Liver (tissue), 9 donors: ENCODE measurements at regions not wholly inside any gene's neighbourhood (a gene's known extent, or its start where the extent isn't known, plus 50 kb on each side); places are given as distances from the start of the nearest gene placed in this dataset. TPM values are rescaled to one million over a fixed set of nuclear protein-coding genes. Genes with fewer than 3 reads are reported as not detected.

ENCODE experiments used
- DNase-seq: peaks from one replicate; pipeline ENCODE4 v3.0.0-alpha.2; 2017; ENCODE audit warnings: low spot score
- H3K27ac ChIP-seq, 2 donors: one replicate each; pipeline ENCODE4 v1.7.0; 2013; ENCODE audit warnings: inconsistent platforms in 2 of 2, low read length in 2 of 2, control low read depth in 1 of 2, low read depth in 1 of 2, mild to moderate bottlenecking in 1 of 2
- H3K27me3 ChIP-seq, 4 donors: one replicate each; pipeline versions ENCODE4 v1.6.1 to v1.7.0; 2013; ENCODE audit warnings: low read length in 3 of 4, inconsistent platforms in 1 of 4, mild to moderate bottlenecking in 1 of 4, moderate library complexity in 1 of 4; ENCODE audit not compliant: control insufficient read depth in 4 of 4, insufficient read depth in 4 of 4
- H3K36me3 ChIP-seq, 4 donors: one replicate each; pipeline versions ENCODE4 v1.6.1 to v1.7.0; 2013; ENCODE audit warnings: low read length in 3 of 4, mild to moderate bottlenecking in 3 of 4, low read depth in 1 of 4, moderate library complexity in 1 of 4; ENCODE audit not compliant: control insufficient read depth in 4 of 4, insufficient read depth in 3 of 4
- H3K4me1 ChIP-seq, 4 donors: one replicate each; pipeline versions ENCODE4 v1.6.1 to v1.7.0; 2013; ENCODE audit warnings: low read length in 3 of 4, mild to moderate bottlenecking in 3 of 4, moderate library complexity in 1 of 4; ENCODE audit not compliant: control insufficient read depth in 4 of 4, insufficient read depth in 4 of 4
- H3K4me3 ChIP-seq, 3 donors: one replicate each; pipeline versions ENCODE4 v1.6.1 to v1.7.0; 2013; ENCODE audit warnings: low read length in 3 of 3, control low read depth in 1 of 3, low read depth in 1 of 3, mild to moderate bottlenecking in 1 of 3
- H3K9ac ChIP-seq, 2 donors: one replicate each; pipeline ENCODE4 v1.7.0; 2013; ENCODE audit warnings: low read length in 2 of 2, mild to moderate bottlenecking in 2 of 2, moderate library complexity in 2 of 2, control low read depth in 1 of 2, low read depth in 1 of 2
- H3K9me3 ChIP-seq, 4 donors: one replicate each; pipeline versions ENCODE4 v1.6.1 to v1.7.0; 2013; ENCODE audit warnings: low read length in 3 of 4; ENCODE audit not compliant: control insufficient read depth in 4 of 4
- ATF3 ChIP-seq: IDR thresholded peaks from 2 replicates; pipeline ENCODE4 v1.6.1; 2016; ENCODE audit warnings: antibody characterized with exemption
- CTCF ChIP-seq: fragments of 150-350 bp; IDR thresholded peaks from 2 replicates; pipeline ENCODE4 v1.5.1; 2017; ENCODE audit warnings: improper control_type of control experiment, low read depth, low read length; ENCODE audit not compliant: missing input control
- FOXA1 ChIP-seq: IDR thresholded peaks from 2 replicates; pipeline ENCODE4 v1.6.1; 2016; ENCODE audit warnings: antibody characterized with exemption
- HNF4A ChIP-seq, 2 donors: conservative IDR thresholded peaks; 2 replicates each; pipeline ENCODE4 v1.6.1; 2016; ENCODE audit warnings: antibody characterized with exemption in 2 of 2, mild to moderate bottlenecking in 2 of 2
- JUND ChIP-seq, 2 donors: IDR thresholded peaks; 2 replicates each; pipeline ENCODE4 v1.6.1; 2016; ENCODE audit warnings: antibody characterized with exemption in 2 of 2
- NR2F2 ChIP-seq: IDR thresholded peaks from 2 replicates; pipeline ENCODE4 v1.6.1; 2016; ENCODE audit warnings: antibody characterized with exemption
- RAD21 ChIP-seq, 2 donors: IDR thresholded peaks; 2 replicates each; pipeline ENCODE4 v1.6.1; 2016; ENCODE audit warnings: antibody characterized with exemption in 2 of 2, mild to moderate bottlenecking in 2 of 2
- REST ChIP-seq: IDR thresholded peaks from 2 replicates; pipeline ENCODE4 v1.6.1; 2016; ENCODE audit warnings: antibody characterized with exemption, mild to moderate bottlenecking
- SP1 ChIP-seq: IDR thresholded peaks from 2 replicates; pipeline ENCODE4 v1.6.1; 2018; ENCODE audit warnings: antibody characterized with exemption, mild to moderate bottlenecking
- YY1 ChIP-seq: IDR thresholded peaks from 2 replicates; pipeline ENCODE4 v1.6.1; 2016; ENCODE audit warnings: antibody characterized with exemption, mild to moderate bottlenecking
- WGBS: extraction: QIAGEN DNeasy Blood & Tissue Kit; methylation state at CpG from one replicate; pipeline ENCODE4 v1.1.7; 2013; 5-methylcytosine and 5-hydroxymethylcytosine counted together
- small RNA-seq: library from RNA; depleted of rRNA; stranded (forward); fragments of <200 nt; gene quantifications from one replicate; pipeline ENCODE3, GENCODE V24; 2014
- donor health status: healthy.
- donor health status: healthy.
- donor health status: healthy.
- donor health status: healthy.
- donor health status: healthy.

GRCh38 chrX:147173594-147173993, 359.1 kb upstream of the CXorf51A start:
- no peaks in the 10 kb centered on the region for H3K4me1 ChIP-seq
- no peak overlapping the region for H3K4me3 ChIP-seq
- 70% methylated on average over 6 of the region's 6 CpGs for WGBS
- H3K27ac ChIP-seq: no peak overlapping the region
- TF ChIP-seq NR2F2: no peak
- no peak for TF ChIP-seq YY1
- no peak for TF ChIP-seq REST
- TF ChIP-seq SP1: no peak
- H3K36me3 ChIP-seq: no peaks in the 10 kb centered on the region
- no peak for DNase-seq
- no peak overlapping the region for H3K9ac ChIP-seq
- no peaks in the 10 kb centered on the region for H3K27me3 ChIP-seq
- H3K9me3 ChIP-seq: no peaks in the 10 kb centered on the region

GRCh38 chrX:147170993-147171392, 356.4 kb upstream of the CXorf51A start:
- DNase-seq: no peak
- Histone ChIP-seq H3K4me1 (no peaks in the 10 kb centered on the region), H3K9ac (no peak overlapping the region), H3K27me3 (no peaks in the 10 kb centered on the region), H3K27ac (no peak overlapping the region), H3K9me3 (no peaks in the 10 kb centered on the region), H3K36me3 (no peaks in the 10 kb centered on the region), H3K4me3 (no peak overlapping the region)
- WGBS: 60% methylated on average over 3 of the region's 3 CpGs
- TF ChIP-seq JUND (IDR thresholded peaks at IDR 0.05): no peak
- no peak for TF ChIP-seq CTCF
- TF ChIP-seq FOXA1: no peak
- TF ChIP-seq ATF3: no peak
- no peak for TF ChIP-seq RAD21 (IDR thresholded peaks at IDR 0.05)
- no peak for TF ChIP-seq HNF4A (conservative IDR thresholded peaks at IDR 0.05)

Small RNAs in the stretch of these regions (small RNA-seq; reads per million reads assigned to genes)
- gene MIR513A1 (not detected), gene MIR513A2 (not detected), gene MIR513B (not detected), gene MIR513C (not detected)
